ENCODE measurements at regions not wholly inside any gene's neighbourhood (a gene's known extent, or its start where the extent isn't known, plus 50 kb on each side); places are given as distances from the start of the nearest gene placed in this dataset.

DNA sequence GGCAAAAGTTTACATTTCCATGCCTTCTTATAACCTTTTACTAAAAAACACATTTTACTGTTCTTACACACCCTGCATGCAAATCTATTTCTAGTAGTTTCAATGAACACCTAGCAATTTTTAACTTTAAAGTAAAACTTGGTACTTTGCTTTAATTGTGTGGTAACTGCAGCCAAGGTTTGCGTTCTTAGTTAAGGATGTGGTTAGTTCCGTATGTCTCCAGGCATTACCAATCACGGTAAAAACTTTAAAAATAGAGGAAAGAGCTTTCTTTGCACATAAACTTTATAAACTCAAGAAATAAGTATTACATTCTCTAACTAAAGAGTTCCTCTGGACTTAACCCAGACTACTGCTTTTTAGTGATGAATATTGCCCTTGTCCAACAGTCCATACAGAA is 795.2 kb downstream of the SLC16A7 start:
- CTCF ChIA-PET: no interaction called here
- DNase-seq (ENCODE audit: extremely low spot score): no peak
- POLR2A ChIA-PET: no interaction called here
- no peak for TF ChIP-seq HDGF (IDR thresholded peaks at IDR 0.05; ENCODE audit: borderline replicate concordance)

DNA sequence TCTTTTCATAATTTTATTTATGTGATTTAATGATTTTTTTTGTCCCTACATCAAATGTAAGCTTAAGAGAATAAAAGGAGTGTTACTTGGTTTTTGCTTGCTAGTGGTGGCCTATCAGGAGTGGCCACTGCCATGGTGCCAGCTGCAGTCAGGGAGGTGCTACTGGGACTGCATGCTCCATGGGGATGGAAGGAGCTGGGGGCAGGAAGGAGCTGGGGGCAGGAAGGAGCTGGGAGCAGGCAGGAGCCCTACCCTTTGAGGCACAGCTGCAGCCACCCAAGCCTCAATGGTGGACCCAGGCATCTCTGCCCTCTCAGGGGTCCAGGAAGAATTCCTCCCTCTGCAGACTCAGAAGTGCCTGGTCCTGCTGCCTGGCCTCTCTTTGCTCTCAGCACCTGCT is 796.0 kb downstream of the SLC16A7 start:
- TF ChIP-seq ZNF384 (IDR thresholded peaks at IDR 0.05) (no peak), FOXK2 (IDR thresholded peaks at IDR 0.05) (no peak), TARDBP (IDR thresholded peaks at IDR 0.05) (no peak), L3MBTL2 (conservative IDR thresholded peaks at IDR 0.05) (no peak), HDGF (IDR thresholded peaks at IDR 0.05; ENCODE audit: borderline replicate concordance) (no peak), NFRKB (IDR thresholded peaks at IDR 0.05) (no peak), ARNT (IDR thresholded peaks at IDR 0.05) (no peak), BHLHE40 (IDR thresholded peaks at IDR 0.05; ENCODE audit: borderline replicate concordance) (no peak), FOXA1 (IDR thresholded peaks at IDR 0.05) (no peak), CTBP1 (IDR thresholded peaks at IDR 0.05; ENCODE audit: borderline replicate concordance) (no peak), SP1 (IDR thresholded peaks at IDR 0.05) (no peak), SUZ12 (IDR thresholded peaks at IDR 0.05) (no peak), FOXM1 (IDR thresholded peaks at IDR 0.05; ENCODE audit: borderline replicate concordance) (no peak), LEF1 (IDR thresholded peaks at IDR 0.05; ENCODE audit: borderline replicate concordance) (no peak)
- TF ChIP-seq, protein P1, sequence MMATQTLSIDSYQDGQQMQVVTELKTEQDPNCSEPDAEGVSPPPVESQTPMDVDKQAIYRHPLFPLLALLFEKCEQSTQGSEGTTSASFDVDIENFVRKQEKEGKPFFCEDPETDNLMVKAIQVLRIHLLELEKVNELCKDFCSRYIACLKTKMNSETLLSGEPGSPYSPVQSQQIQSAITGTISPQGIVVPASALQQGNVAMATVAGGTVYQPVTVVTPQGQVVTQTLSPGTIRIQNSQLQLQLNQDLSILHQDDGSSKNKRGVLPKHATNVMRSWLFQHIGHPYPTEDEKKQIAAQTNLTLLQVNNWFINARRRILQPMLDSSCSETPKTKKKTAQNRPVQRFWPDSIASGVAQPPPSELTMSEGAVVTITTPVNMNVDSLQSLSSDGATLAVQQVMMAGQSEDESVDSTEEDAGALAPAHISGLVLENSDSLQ (IDR thresholded peaks at IDR 0.05): no peak
- POLR2A ChIA-PET: no interaction called here
- DNase-seq (ENCODE audit: extremely low spot score): no peak
- CTCF ChIA-PET: no interaction called here

DNA sequence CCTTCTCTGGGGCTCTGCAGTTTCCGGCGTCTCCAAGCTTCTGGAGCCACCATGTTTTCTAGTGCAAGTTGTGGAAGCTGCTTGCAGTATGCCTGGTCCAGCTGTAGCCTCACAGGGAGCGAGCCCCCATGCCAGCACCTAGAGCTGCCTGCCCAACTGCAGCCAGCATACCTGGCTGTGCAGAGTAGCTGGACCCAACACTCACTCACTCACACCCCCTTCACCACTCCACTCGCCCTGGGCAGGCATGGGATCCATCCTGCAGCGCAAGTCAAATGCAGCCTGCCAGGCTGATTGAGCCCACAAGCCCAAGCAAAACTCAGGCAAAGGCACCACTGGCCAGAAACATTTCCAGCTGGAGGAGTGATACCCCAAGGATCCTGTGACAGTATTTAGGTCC is 797.3 kb downstream of the SLC16A7 start:
- ChIA-PET CTCF (no interaction called here), POLR2A (no interaction called here)
- no peak for DNase-seq (ENCODE audit: extremely low spot score)
- no peak for TF ChIP-seq L3MBTL2 (conservative IDR thresholded peaks at IDR 0.05)
- no peak for TF ChIP-seq ELF4 (IDR thresholded peaks at IDR 0.05)
- TF ChIP-seq SP1 (IDR thresholded peaks at IDR 0.05): no peak
- no peak for TF ChIP-seq FOXK2 (IDR thresholded peaks at IDR 0.05)
- TF ChIP-seq ZNF384 (IDR thresholded peaks at IDR 0.05): no peak
- TF ChIP-seq BHLHE40 (IDR thresholded peaks at IDR 0.05; ENCODE audit: borderline replicate concordance): no peak
- TF ChIP-seq TARDBP (IDR thresholded peaks at IDR 0.05): no peak
- no peak for TF ChIP-seq NFRKB (IDR thresholded peaks at IDR 0.05)
- TF ChIP-seq HDGF (IDR thresholded peaks at IDR 0.05; ENCODE audit: borderline replicate concordance): no peak
- no peak for TF ChIP-seq FOXM1 (IDR thresholded peaks at IDR 0.05; ENCODE audit: borderline replicate concordance)
- TF ChIP-seq, protein P1 (IDR thresholded peaks at IDR 0.05): no peak
- TF ChIP-seq FOXA1 (IDR thresholded peaks at IDR 0.05): no peak
- no peak for TF ChIP-seq CTBP1 (IDR thresholded peaks at IDR 0.05; ENCODE audit: borderline replicate concordance)

DNA sequence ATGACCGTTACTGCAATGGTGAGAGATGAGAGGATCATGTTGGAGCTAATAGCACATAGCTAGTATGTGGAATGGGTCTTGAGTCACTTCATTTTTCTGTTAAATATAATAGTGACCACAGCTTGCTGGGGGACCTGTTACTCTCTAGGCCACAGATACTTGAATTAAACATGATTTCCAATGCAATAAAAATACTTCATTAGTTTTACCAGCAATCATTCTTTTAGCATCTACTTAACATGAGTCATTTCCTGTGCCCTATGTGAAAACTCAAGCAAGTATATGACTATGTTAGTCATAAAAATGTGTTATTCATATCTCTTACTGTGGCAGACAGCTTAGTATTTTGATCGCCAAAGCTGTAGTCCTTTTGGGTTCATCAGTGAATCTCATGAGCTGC is 798.8 kb downstream of the SLC16A7 start:
- ChIA-PET POLR2A (no interaction called here), CTCF (interaction anchor here (0.6 kb wide), 1 partner anchor 37 kb away, joined by 4 read pairs; no protein-coding TSS in a partner anchor)
- no peak for DNase-seq (ENCODE audit: extremely low spot score)
- TF ChIP-seq TARDBP (IDR thresholded peaks at IDR 0.05): no peak

DNA sequence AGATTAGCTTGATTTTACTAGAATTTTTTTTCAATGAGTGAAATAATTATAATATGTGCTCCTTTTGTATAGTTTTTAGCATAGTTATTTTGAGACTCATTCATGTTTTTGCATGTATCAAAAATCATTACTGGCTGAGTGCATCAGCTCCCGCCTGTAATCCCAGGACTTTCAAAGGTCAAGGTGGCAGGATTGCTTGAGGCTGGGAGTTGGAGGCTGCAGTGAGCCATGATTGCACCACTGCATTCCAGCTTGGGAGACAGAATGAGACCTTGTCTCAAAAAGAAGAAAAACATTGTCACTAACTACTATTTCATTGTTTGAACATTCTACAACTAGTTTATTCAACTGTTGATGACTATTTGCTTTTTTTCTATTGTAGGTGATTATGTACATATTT is 802.7 kb downstream of the SLC16A7 start:
- DNase-seq (ENCODE audit: extremely low spot score): no peak
- CTCF ChIA-PET: no interaction called here
- POLR2A ChIA-PET: no interaction called here
- TF ChIP-seq SUZ12 (IDR thresholded peaks at IDR 0.05): no peak
- no peak for TF ChIP-seq FOXK2 (IDR thresholded peaks at IDR 0.05)
- no peak for TF ChIP-seq L3MBTL2 (conservative IDR thresholded peaks at IDR 0.05)
- no peak for TF ChIP-seq FOXA1 (IDR thresholded peaks at IDR 0.05)
- TF ChIP-seq, protein P1 (IDR thresholded peaks at IDR 0.05): no peak
- no peak for TF ChIP-seq ELF4 (IDR thresholded peaks at IDR 0.05)
- no peak for TF ChIP-seq LEF1 (IDR thresholded peaks at IDR 0.05; ENCODE audit: borderline replicate concordance)
- TF ChIP-seq SP1 (IDR thresholded peaks at IDR 0.05): no peak
- TF ChIP-seq HDGF (IDR thresholded peaks at IDR 0.05; ENCODE audit: borderline replicate concordance): no peak
- no peak for TF ChIP-seq ZNF384 (IDR thresholded peaks at IDR 0.05)
- no peak for TF ChIP-seq NFRKB (IDR thresholded peaks at IDR 0.05)
- TF ChIP-seq ARNT (IDR thresholded peaks at IDR 0.05): no peak
- no peak for TF ChIP-seq CTBP1 (IDR thresholded peaks at IDR 0.05; ENCODE audit: borderline replicate concordance)
- TF ChIP-seq FOXM1 (IDR thresholded peaks at IDR 0.05; ENCODE audit: borderline replicate concordance): no peak
- TF ChIP-seq TARDBP (IDR thresholded peaks at IDR 0.05): no peak
- no peak for TF ChIP-seq BHLHE40 (IDR thresholded peaks at IDR 0.05; ENCODE audit: borderline replicate concordance)

DNA sequence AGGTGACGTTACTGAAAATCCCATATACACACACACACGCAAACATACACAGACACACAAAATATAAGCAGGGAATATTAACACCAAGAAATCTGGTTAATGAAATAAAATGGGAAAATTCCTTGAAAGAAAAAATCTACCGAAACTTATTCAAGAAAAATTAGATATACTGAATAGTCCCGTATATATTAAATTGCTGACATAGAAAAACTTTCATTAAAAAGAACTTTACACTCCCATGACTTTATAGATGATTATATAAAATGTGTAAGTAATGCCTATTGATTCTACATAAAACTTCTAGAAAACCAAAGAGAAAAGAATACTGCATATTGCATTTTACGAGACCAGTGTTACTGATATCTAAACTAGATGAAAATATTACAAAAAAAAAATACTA is 803.2 kb downstream of the SLC16A7 start:
- ChIA-PET CTCF (no interaction called here), POLR2A (no interaction called here)
- TF ChIP-seq ELF4 (IDR thresholded peaks at IDR 0.05): no peak
- TF ChIP-seq FOXK2 (IDR thresholded peaks at IDR 0.05): no peak
- no peak for TF ChIP-seq SP1 (IDR thresholded peaks at IDR 0.05)
- TF ChIP-seq BHLHE40 (IDR thresholded peaks at IDR 0.05; ENCODE audit: borderline replicate concordance): no peak
- TF ChIP-seq FOXM1 (IDR thresholded peaks at IDR 0.05; ENCODE audit: borderline replicate concordance): no peak
- no peak for TF ChIP-seq CTBP1 (IDR thresholded peaks at IDR 0.05; ENCODE audit: borderline replicate concordance)
- TF ChIP-seq LEF1 (IDR thresholded peaks at IDR 0.05; ENCODE audit: borderline replicate concordance): no peak
- no peak for TF ChIP-seq ARNT (IDR thresholded peaks at IDR 0.05)
- TF ChIP-seq NFRKB (IDR thresholded peaks at IDR 0.05): no peak
- TF ChIP-seq SUZ12 (IDR thresholded peaks at IDR 0.05): no peak
- TF ChIP-seq L3MBTL2 (conservative IDR thresholded peaks at IDR 0.05): no peak
- no peak for TF ChIP-seq FOXA1 (IDR thresholded peaks at IDR 0.05)
- TF ChIP-seq ZNF384 (IDR thresholded peaks at IDR 0.05): no peak
- TF ChIP-seq, protein P1 (IDR thresholded peaks at IDR 0.05): no peak
- no peak for TF ChIP-seq HDGF (IDR thresholded peaks at IDR 0.05; ENCODE audit: borderline replicate concordance)
- TF ChIP-seq TARDBP (IDR thresholded peaks at IDR 0.05): no peak
- no peak for DNase-seq (ENCODE audit: extremely low spot score)

Measured in HEK293T (cell line).